ENCODE measurements at regions not wholly inside any gene's neighbourhood (a gene's known extent, or its start where the extent isn't known, plus 50 kb on each side); places are given as distances from the start of the nearest gene placed in this dataset.

- Histone ChIP-seq H3K27ac (no peak overlapping the region), H3K27me3 (no peaks in the 10 kb centered on the region), H3K9me3 (no peaks in the 10 kb centered on the region), H3K4me1 (ENCODE audit: control insufficient read depth in 1 of 2, insufficient read depth in 1 of 2, low read depth in 1 of 2, low read length in 1 of 2) (no peaks in the 10 kb centered on the region), H3K4me3 (ENCODE audit: low read depth in 1 of 2, low read length in 1 of 2) (no peak overlapping the region), H3K36me3 (no peaks in the 10 kb centered on the region)
- no peak for TF ChIP-seq CTCF (IDR thresholded peaks at IDR 0.05)
These were observed 952.6 kb upstream of the SOX9 start for GRCh38 chr17:71168053-71168741.

GRCh38 chr17:71170070-71170469, 950.8 kb upstream of the SOX9 start:
- Histone ChIP-seq H3K36me3 (no peaks in the 10 kb centered on the region), H3K9me3 (no peaks in the 10 kb centered on the region), H3K4me1 (ENCODE audit: control insufficient read depth in 1 of 2, insufficient read depth in 1 of 2, low read depth in 1 of 2, low read length in 1 of 2) (no peaks in the 10 kb centered on the region), H3K27ac (no peak overlapping the region), H3K4me3 (ENCODE audit: low read depth in 1 of 2, low read length in 1 of 2) (no peak overlapping the region), H3K27me3 (no peaks in the 10 kb centered on the region)
- TF ChIP-seq CTCF (IDR thresholded peaks at IDR 0.05), result no peak

DNA sequence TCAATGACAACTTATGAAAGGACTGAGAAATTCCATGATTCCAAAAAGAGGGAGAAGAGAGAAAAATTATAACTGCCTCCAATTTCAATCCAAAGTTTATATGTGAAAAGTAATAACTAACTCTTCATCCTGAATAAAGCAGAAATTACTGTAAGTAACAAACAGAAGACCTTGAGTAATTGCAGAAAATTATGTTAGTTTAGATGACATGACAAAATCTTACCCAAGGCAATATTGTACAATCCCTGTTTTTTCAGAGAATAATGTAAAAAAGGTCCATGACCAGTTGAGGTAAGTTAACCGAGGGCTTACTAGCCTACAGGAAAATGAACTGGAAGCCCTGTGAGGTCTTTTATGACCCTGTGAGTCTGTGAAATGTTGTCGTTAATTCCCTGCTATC, 949.5 kb upstream of the SOX9 start:
- H3K4me3 ChIP-seq (ENCODE audit: low read depth in 1 of 2, low read length in 1 of 2), result no peak overlapping the region
- H3K36me3 ChIP-seq, result no peaks in the 10 kb centered on the region
- TF ChIP-seq CTCF (IDR thresholded peaks at IDR 0.05), result no peak
- no peaks in the 10 kb centered on the region for H3K27me3 ChIP-seq
- no peaks in the 10 kb centered on the region for H3K4me1 ChIP-seq (ENCODE audit: control insufficient read depth in 1 of 2, insufficient read depth in 1 of 2, low read depth in 1 of 2, low read length in 1 of 2)
- H3K9me3 ChIP-seq, result no peaks in the 10 kb centered on the region
- H3K27ac ChIP-seq, result no peak overlapping the region

DNA sequence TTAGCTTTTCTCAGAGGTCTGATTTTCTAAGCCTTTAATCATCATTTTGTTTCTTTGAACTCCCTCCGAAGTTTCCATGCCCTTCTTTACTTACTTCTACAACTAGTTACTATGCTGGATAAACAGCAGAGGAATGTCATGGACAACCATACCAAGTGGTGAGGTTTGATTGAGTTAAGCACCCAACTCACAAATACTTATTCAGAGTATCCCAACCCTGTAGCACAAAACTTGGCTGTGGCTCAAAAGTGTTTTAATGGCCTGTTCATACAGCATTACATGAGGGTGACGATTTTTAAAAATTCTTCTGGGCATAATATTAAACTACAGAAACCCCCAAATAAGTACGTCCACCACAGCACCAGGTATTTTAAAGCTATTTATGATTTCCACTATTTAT, 946.8 kb upstream of the SOX9 start:
- Histone ChIP-seq H3K27ac (no peak overlapping the region), H3K4me3 (ENCODE audit: low read depth in 1 of 2, low read length in 1 of 2) (no peak overlapping the region), H3K4me1 (ENCODE audit: control insufficient read depth in 1 of 2, insufficient read depth in 1 of 2, low read depth in 1 of 2, low read length in 1 of 2) (no peaks in the 10 kb centered on the region), H3K36me3 (no peaks in the 10 kb centered on the region), H3K9me3 (no peaks in the 10 kb centered on the region), H3K27me3 (no peaks in the 10 kb centered on the region)
- TF ChIP-seq CTCF (IDR thresholded peaks at IDR 0.05), result no peak

DNA sequence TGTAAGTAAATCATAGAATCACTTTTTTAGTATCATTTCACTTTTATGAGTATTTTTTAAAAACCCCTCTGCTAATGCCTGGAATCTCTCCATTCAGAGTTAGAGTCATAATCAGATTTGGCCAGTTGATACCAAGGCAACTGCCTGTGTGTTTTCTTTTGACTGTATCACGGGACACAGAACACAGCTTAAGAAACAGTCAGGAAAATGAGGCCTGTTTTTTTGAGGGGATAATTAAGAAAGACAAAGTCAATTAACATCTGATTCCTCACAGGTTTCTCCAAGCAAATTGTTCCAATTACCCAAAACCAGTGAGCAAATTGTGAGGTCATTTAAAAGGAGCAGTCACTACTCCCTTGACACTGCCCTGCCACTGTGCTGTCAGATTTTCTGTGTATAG, 944.5 kb upstream of the SOX9 start:
- H3K4me3 ChIP-seq (ENCODE audit: low read depth in 1 of 2, low read length in 1 of 2), result no peak overlapping the region
- H3K36me3 ChIP-seq, result no peaks in the 10 kb centered on the region
- no peak for TF ChIP-seq CTCF (IDR thresholded peaks at IDR 0.05)
- no peaks in the 10 kb centered on the region for H3K9me3 ChIP-seq
- H3K27me3 ChIP-seq, result no peaks in the 10 kb centered on the region
- H3K27ac ChIP-seq, result no peak overlapping the region
- H3K4me1 ChIP-seq (ENCODE audit: control insufficient read depth in 1 of 2, insufficient read depth in 1 of 2, low read depth in 1 of 2, low read length in 1 of 2), result no peaks in the 10 kb centered on the region
